Astrocyte (in vitro differentiated cells and primary cell): ENCODE measurements at regions not wholly inside any gene's neighbourhood (a gene's known extent, or its start where the extent isn't known, plus 50 kb on each side); places are given as distances from the start of the nearest gene placed in this dataset.

ENCODE experiments used
- DNase-seq: peaks from one replicate; pipeline ENCODE4 v3.0.0-alpha.2; 2010; ENCODE audit warnings: low read depth
- FAIRE-seq: peaks from 2 replicates; lab custom pipeline; 2011; peaks lifted over from hg19 to GRCh38; lab: Jason Lieb, UNC
- H2AFZ ChIP-seq: 2 replicates; pipeline ENCODE4 v1.6.0; 2012; ENCODE audit warnings: low read depth, low read length, inconsistent platforms
- H3K27ac ChIP-seq: 2 replicates; pipeline ENCODE4 v1.5.1; 2011; ENCODE audit warnings: low read depth, low read length, inconsistent platforms
- H3K27me3 ChIP-seq: 2 replicates; pipeline ENCODE4 v1.6.0; 2011; ENCODE audit warnings: low read length, inconsistent platforms; ENCODE audit not compliant: insufficient read depth
- H3K36me3 ChIP-seq: 2 replicates; pipeline ENCODE4 v1.5.1; 2011; ENCODE audit warnings: low read length, inconsistent platforms; ENCODE audit not compliant: insufficient read depth
- H3K4me1 ChIP-seq: 2 replicates; pipeline ENCODE4 v1.5.1; 2011; ENCODE audit warnings: low read length, inconsistent platforms; ENCODE audit not compliant: insufficient read depth
- H3K4me2 ChIP-seq: 2 replicates; pipeline ENCODE4 v1.6.0; 2012; ENCODE audit warnings: low read length, inconsistent platforms
- H3K4me3 ChIP-seq: 2 replicates; pipeline ENCODE4 v1.5.1; 2011; ENCODE audit warnings: low read depth, mild to moderate bottlenecking, low read length, inconsistent platforms; ENCODE audit not compliant: insufficient read depth
- H3K79me2 ChIP-seq: 2 replicates; pipeline ENCODE4 v1.6.0; 2012; ENCODE audit warnings: mild to moderate bottlenecking, low read length, inconsistent platforms; ENCODE audit not compliant: insufficient read depth
- H3K9ac ChIP-seq: 2 replicates; pipeline ENCODE4 v1.6.0; 2012; ENCODE audit warnings: mild to moderate bottlenecking, low read length, inconsistent platforms
- H3K9me3 ChIP-seq: 2 replicates; pipeline ENCODE4 v1.5.1; 2012; ENCODE audit warnings: low read depth, mild to moderate bottlenecking, low read length, inconsistent platforms; ENCODE audit not compliant: insufficient read depth
- H4K20me1 ChIP-seq: 2 replicates; pipeline ENCODE4 v1.6.0; 2012; ENCODE audit warnings: low read length, inconsistent platforms; ENCODE audit not compliant: insufficient read depth
- H3K27ac Mint-ChIP-seq: one replicate; pipeline ENCODE4 v1.8.0; 2021; ENCODE audit warnings: mild to moderate bottlenecking, mixed read lengths; ENCODE audit not compliant: unreplicated experiment
- H3K27me3 Mint-ChIP-seq: one replicate; pipeline ENCODE4 v1.8.0; 2021; ENCODE audit warnings: low read depth, mixed read lengths; ENCODE audit not compliant: unreplicated experiment
- H3K36me3 Mint-ChIP-seq: one replicate; pipeline ENCODE4 v1.8.0; 2021; ENCODE audit warnings: low read depth, mixed read lengths; ENCODE audit not compliant: unreplicated experiment
- H3K4me1 Mint-ChIP-seq: one replicate; pipeline ENCODE4 v1.8.0; 2021; ENCODE audit warnings: low read depth, mixed read lengths; ENCODE audit not compliant: unreplicated experiment
- H3K4me3 Mint-ChIP-seq: one replicate; pipeline ENCODE4 v1.8.0; 2021; ENCODE audit warnings: mild to moderate bottlenecking, moderate library complexity, mixed read lengths; ENCODE audit not compliant: unreplicated experiment
- H3K9me3 Mint-ChIP-seq: one replicate; pipeline ENCODE4 v1.8.0; 2021; ENCODE audit warnings: mild to moderate bottlenecking, mixed read lengths; ENCODE audit not compliant: unreplicated experiment
- EZH2 ChIP-seq: IDR thresholded peaks from 2 replicates; pipeline ENCODE4 v1.6.1; 2012; ENCODE audit warnings: mild to moderate bottlenecking, low read length, inconsistent platforms; ENCODE audit not compliant: insufficient read depth
- TF ChIP-seq, protein P1 (sequence below): IDR thresholded peaks from 2 replicates; pipeline ENCODE4 v1.5.1; 2011; ENCODE audit warnings: low read depth, mild to moderate bottlenecking, inconsistent platforms, low read length, moderate library complexity; ENCODE audit not compliant: insufficient read depth

DNA sequence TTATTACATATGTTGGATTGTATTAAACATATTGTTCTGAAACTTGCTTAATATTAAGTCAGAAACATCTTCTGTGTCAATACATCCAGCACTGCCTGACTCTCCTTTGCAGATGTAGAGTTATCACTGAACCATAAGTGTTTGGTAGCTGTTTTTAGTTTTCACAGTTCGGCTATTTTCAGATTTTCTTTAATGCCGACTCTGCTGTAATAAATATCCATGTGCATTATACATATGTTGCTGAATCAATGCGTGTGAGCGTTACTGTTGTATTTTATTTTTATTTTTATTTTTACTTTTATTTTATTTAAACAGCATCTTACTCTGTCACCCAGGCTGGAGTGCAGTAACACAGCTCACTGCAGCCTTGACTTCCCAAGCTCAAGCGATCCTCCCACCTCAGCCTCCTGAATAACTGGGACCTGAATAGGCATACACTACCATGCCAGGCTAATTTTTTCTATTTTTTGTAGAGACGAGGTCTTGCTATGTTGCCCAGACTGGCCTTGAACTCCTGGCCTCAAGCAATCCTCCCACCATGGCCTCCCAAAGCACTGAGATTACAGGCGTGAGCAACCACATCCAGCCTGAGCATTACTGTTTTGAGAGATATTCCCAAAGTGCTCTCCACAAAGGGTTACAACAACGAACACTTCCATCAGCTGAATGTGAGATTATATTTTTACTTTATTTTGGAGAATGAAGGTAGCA, 50.7 kb upstream of the NOCT start:
- H2AFZ ChIP-seq = no peak overlapping the region
- no peak overlapping the region for H3K4me2 ChIP-seq
- Mint-ChIP-seq H3K27ac (no peak overlapping the region), H3K27me3 (no peaks in the 10 kb centered on the region), H3K9me3 (peaks cover 2% of the 10 kb centered on the region), H3K4me1 (peaks cover 10% of the 10 kb centered on the region), H3K4me3 (no peak overlapping the region), H3K36me3 (no peaks in the 10 kb centered on the region)
- no peak overlapping the region for H3K9ac ChIP-seq
- no peak for TF ChIP-seq EZH2
- TF ChIP-seq, protein P1, sequence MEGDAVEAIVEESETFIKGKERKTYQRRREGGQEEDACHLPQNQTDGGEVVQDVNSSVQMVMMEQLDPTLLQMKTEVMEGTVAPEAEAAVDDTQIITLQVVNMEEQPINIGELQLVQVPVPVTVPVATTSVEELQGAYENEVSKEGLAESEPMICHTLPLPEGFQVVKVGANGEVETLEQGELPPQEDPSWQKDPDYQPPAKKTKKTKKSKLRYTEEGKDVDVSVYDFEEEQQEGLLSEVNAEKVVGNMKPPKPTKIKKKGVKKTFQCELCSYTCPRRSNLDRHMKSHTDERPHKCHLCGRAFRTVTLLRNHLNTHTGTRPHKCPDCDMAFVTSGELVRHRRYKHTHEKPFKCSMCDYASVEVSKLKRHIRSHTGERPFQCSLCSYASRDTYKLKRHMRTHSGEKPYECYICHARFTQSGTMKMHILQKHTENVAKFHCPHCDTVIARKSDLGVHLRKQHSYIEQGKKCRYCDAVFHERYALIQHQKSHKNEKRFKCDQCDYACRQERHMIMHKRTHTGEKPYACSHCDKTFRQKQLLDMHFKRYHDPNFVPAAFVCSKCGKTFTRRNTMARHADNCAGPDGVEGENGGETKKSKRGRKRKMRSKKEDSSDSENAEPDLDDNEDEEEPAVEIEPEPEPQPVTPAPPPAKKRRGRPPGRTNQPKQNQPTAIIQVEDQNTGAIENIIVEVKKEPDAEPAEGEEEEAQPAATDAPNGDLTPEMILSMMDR = no peak
- H3K4me3 ChIP-seq = no peak overlapping the region
- no peaks in the 10 kb centered on the region for H3K9me3 ChIP-seq
- no peaks in the 10 kb centered on the region for H4K20me1 ChIP-seq
- H3K4me1 ChIP-seq = no peaks in the 10 kb centered on the region
- no peaks in the 10 kb centered on the region for H3K36me3 ChIP-seq
- DNase-seq (no peak), FAIRE-seq (no peak)
- H3K27me3 ChIP-seq = no peaks in the 10 kb centered on the region
- H3K27ac ChIP-seq = no peak overlapping the region
- H3K79me2 ChIP-seq = no peaks in the 10 kb centered on the region

DNA sequence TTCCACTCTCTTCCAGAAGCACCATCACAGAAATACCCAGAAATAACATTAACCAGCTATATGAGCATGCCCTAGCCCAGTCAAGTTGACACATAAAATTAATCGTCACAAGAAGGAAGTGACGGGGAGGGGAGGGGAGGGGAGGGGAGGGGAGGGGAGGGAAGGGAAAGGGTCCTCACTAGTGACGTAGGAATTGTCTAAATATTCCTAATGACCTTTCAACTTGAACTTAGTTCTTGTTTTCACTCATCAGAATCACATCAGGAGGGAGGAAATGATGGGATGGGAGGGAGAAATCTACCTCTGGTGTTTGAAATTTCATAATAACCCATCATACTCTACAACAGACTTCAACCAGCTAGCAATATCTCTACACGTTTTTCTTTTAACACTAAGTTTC, 52.2 kb upstream of the NOCT start:
- H3K4me3 Mint-ChIP-seq = no peak overlapping the region
- Histone ChIP-seq H3K36me3 (no peaks in the 10 kb centered on the region), H3K27me3 (no peaks in the 10 kb centered on the region), H3K4me1 (no peaks in the 10 kb centered on the region), H3K27ac (no peak overlapping the region), H2AFZ (no peak overlapping the region), H3K9me3 (no peaks in the 10 kb centered on the region), H3K79me2 (no peaks in the 10 kb centered on the region), H4K20me1 (no peaks in the 10 kb centered on the region), H3K9ac (no peak overlapping the region), H3K4me2 (no peak overlapping the region), H3K4me3 (no peak overlapping the region)
- H3K9me3 Mint-ChIP-seq = peaks cover 2% of the 10 kb centered on the region
- H3K27me3 Mint-ChIP-seq = no peaks in the 10 kb centered on the region
- peaks cover 10% of the 10 kb centered on the region for H3K4me1 Mint-ChIP-seq
- FAIRE-seq (no peak), DNase-seq (no peak)
- TF ChIP-seq, protein P1 = no peak
- H3K36me3 Mint-ChIP-seq = no peaks in the 10 kb centered on the region
- H3K27ac Mint-ChIP-seq = no peak overlapping the region

DNA sequence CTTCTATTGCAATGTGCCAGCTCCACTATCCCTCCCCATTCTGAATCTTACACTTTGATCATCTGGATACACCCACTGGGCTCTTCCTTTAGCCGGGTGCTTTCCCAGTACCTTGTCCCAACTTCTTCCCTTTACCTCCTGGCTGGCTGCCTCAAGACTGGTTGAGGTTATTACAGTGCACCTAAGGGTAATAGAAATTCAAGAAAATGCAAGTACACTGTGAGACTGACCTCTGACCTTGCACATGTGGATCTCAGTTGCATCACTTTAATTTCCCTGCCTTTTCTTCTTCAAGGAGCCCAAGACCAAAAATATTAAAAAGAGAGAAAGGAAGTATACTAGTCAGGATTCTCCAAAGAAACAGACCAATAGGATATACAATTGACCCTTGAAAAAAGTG, 53.9 kb upstream of the NOCT start:
- TF ChIP-seq, protein P1 = no peak
- no peak for TF ChIP-seq EZH2
- Histone ChIP-seq H3K9me3 (no peaks in the 10 kb centered on the region), H3K4me3 (no peak overlapping the region), H3K4me1 (no peaks in the 10 kb centered on the region), H3K27me3 (no peaks in the 10 kb centered on the region), H2AFZ (no peak overlapping the region), H3K36me3 (no peaks in the 10 kb centered on the region), H4K20me1 (no peaks in the 10 kb centered on the region), H3K79me2 (no peaks in the 10 kb centered on the region), H3K27ac (no peak overlapping the region), H3K4me2 (no peak overlapping the region), H3K9ac (no peak overlapping the region)
- H3K36me3 Mint-ChIP-seq = no peaks in the 10 kb centered on the region
- FAIRE-seq (no peak), DNase-seq (no peak)
- peaks cover 2% of the 10 kb centered on the region for H3K9me3 Mint-ChIP-seq
- peaks cover 10% of the 10 kb centered on the region for H3K4me1 Mint-ChIP-seq
- no peak overlapping the region for H3K4me3 Mint-ChIP-seq
- no peaks in the 10 kb centered on the region for H3K27me3 Mint-ChIP-seq
- H3K27ac Mint-ChIP-seq = no peak overlapping the region
